NT2/D1 (cell line): ENCODE measurements at regions not wholly inside any gene's neighbourhood (a gene's known extent, or its start where the extent isn't known, plus 50 kb on each side); places are given as distances from the start of the nearest gene placed in this dataset.

Experiments
- SUZ12 ChIP-seq: IDR thresholded peaks from 2 replicates; pipeline ENCODE4 v1.6.1; 2011; ENCODE audit not compliant: insufficient read length, insufficient read depth; ENCODE audit errors: extremely low read depth
- YY1 ChIP-seq: IDR thresholded peaks from 2 replicates; pipeline ENCODE4 v1.6.1; 2011; ENCODE audit not compliant: insufficient read length, insufficient read depth
- ZNF274 ChIP-seq: IDR thresholded peaks from 2 replicates; pipeline ENCODE4 v1.6.1; 2011; ENCODE audit warnings: mild to moderate bottlenecking, low read depth, low read length

DNA sequence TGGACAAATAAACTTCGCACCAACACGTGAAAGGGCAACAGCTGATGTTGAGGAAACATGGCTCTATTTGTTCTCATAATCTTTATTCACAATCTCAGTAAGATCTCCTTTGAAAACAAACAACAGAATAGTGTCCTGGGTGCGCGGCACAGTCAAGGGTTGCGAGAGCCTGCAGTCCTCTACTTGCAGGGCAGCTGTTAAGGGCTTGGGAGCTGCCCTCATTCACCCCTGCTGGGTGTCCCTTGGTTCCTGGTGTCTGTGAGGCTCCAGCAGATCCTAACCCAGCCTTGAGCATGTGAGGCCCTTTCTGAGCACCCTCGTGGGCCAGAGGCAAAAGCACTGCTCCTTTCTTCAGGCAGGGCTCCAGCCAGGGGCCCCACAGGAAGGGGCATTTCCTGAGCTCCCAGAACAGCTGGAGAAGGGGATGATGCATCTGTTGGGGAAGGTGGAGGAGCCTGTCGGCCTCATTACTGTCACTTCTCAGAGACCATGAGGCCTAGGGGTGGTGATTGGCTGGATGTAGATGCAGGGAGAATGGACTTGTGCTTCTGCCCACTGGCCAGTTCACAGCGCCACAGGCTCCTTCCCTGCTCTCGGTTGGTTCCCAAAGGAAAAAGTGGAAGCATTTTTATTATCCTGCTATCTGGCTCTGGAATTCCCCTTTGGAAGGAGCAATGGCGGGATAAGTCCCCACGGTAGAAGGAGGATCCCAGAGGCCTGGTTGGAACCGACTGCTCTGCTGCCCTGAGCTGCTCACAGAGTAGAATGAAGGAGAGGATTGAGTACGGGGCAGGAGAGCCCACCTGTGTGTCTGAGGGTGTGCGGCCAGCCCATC is 51.9 kb upstream of the KLF13 start:
- TF ChIP-seq SUZ12 (no peak), YY1 (no peak), ZNF274 (no peak)
